RCC 7860 (cell line): ENCODE measurements at regions not wholly inside any gene's neighbourhood (a gene's known extent, or its start where the extent isn't known, plus 50 kb on each side); places are given as distances from the start of the nearest gene placed in this dataset.

Experiments
- DNase-seq: peaks from one replicate; pipeline ENCODE4 v3.0.0-alpha.2; 2015; ENCODE audit warnings: low spot score
- FAIRE-seq: peaks from 2 replicates; lab custom pipeline; 2012; peaks lifted over from hg19 to GRCh38; lab: Jason Lieb, UNC

GRCh38 chr6:14361956-14362587 lies 244.5 kb downstream of the CD83 start:
- no peak for FAIRE-seq
- DNase-seq: no peak

GRCh38 chr6:14364370-14364769 lies 246.8 kb downstream of the CD83 start:
- FAIRE-seq: no peak
- no peak for DNase-seq

GRCh38 chr6:14365393-14365792 lies 247.8 kb downstream of the CD83 start:
- FAIRE-seq: no peak
- no peak for DNase-seq

- FAIRE-seq: no peak
- DNase-seq: no peak
Measured at GRCh38 chr6:14366315-14366714, 248.7 kb downstream of the CD83 start.

- no peak for FAIRE-seq
- no peak for DNase-seq
Measured at GRCh38 chr6:14366872-14367271, 249.3 kb downstream of the CD83 start.

GRCh38 chr6:14367296-14367695 lies 249.7 kb downstream of the CD83 start:
- FAIRE-seq (no peak), DNase-seq (no peak)

GRCh38 chr6:14369717-14370116 lies 252.1 kb downstream of the CD83 start:
- DNase-seq (no peak), FAIRE-seq (no peak)

GRCh38 chr6:14371530-14371929 lies 254.0 kb downstream of the CD83 start:
- DNase-seq (no peak), FAIRE-seq (no peak)

GRCh38 chr6:14372734-14373489 lies 255.3 kb downstream of the CD83 start:
- DNase-seq (no peak), FAIRE-seq (no peak)

GRCh38 chr6:14373648-14374437 lies 256.3 kb downstream of the CD83 start:
- FAIRE-seq (no peak), DNase-seq (no peak)

GRCh38 chr6:14375930-14376329 lies 258.4 kb downstream of the CD83 start:
- no peak for DNase-seq
- no peak for FAIRE-seq

- DNase-seq: no peak
- FAIRE-seq: no peak
Measured at GRCh38 chr6:14379568-14379967, 262.0 kb downstream of the CD83 start.

GRCh38 chr6:14380086-14380820 lies 262.7 kb downstream of the CD83 start:
- no peak for DNase-seq
- FAIRE-seq: no peak

- no peak for DNase-seq
- no peak for FAIRE-seq
Measured at GRCh38 chr6:14380901-14381828, 263.6 kb downstream of the CD83 start.

- DNase-seq (no peak), FAIRE-seq (no peak)
Measured at GRCh38 chr6:14381829-14382677, 264.5 kb downstream of the CD83 start.

GRCh38 chr6:14382678-14383236 lies 265.2 kb downstream of the CD83 start:
- FAIRE-seq (no peak), DNase-seq (no peak)

- no peak for DNase-seq
- FAIRE-seq: no peak
Measured at GRCh38 chr6:14383393-14384174, 266.0 kb downstream of the CD83 start.
